GM12892 (cell line): ENCODE measurements at regions not wholly inside any gene's neighbourhood (a gene's known extent, or its start where the extent isn't known, plus 50 kb on each side); places are given as distances from the start of the nearest gene placed in this dataset.

ENCODE experiments used
- POLR2A ChIP-seq: IDR thresholded peaks from 2 replicates; pipeline ENCODE4 v1.6.1; 2011; ENCODE audit warnings: low read depth, low read length, control low read depth
- POLR2AphosphoS5 ChIP-seq: IDR thresholded peaks from 2 replicates; pipeline ENCODE4 v1.6.1; 2011; ENCODE audit warnings: low read depth, low read length, control low read depth

- TF ChIP-seq POLR2A (no peak), POLR2AphosphoS5 (no peak)
These were observed 533.5 kb downstream of the SH2D4B start for GRCh38 chr10:81071087-81071796.
